ENCODE measurements at regions not wholly inside any gene's neighbourhood (a gene's known extent, or its start where the extent isn't known, plus 50 kb on each side); places are given as distances from the start of the nearest gene placed in this dataset.

DNA sequence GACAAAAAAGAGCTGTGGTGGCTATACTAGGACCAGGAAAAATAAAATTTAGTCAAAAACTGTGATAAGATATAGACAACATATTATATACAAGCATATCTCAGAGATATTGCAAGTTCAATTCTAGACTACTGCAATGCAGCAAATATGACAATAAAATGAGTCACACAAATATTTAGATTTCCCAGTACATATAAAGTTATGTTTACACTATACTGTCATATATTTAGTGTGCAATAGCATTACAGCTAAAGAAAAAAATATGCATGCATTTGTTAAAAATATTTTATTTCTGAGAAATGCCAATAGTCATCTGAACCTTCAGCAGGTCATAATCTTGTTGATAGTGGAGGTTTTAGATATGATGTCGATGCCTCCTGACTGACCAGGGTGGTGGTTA, 72.1 kb downstream of the AKR1C4 start:
- H3K9me3 Mint-ChIP-seq, result peaks cover 7% of the 10 kb centered on the region
- intact Hi-C loops (cut with micrococcal nuclease), result no loop called here
- CTCF ChIA-PET, result no interaction called here
- H3K27ac Mint-ChIP-seq, result no peak overlapping the region
- peaks cover 18% of the 10 kb centered on the region for H3K36me3 Mint-ChIP-seq (ENCODE audit: low read depth)
- no peak overlapping the region for H3K4me3 Mint-ChIP-seq
- H3K4me1 Mint-ChIP-seq (ENCODE audit: low read depth), result peaks cover 7% of the 10 kb centered on the region
- no peak for DNase-seq
- H3K27me3 Mint-ChIP-seq (ENCODE audit: low read depth), result no peaks in the 10 kb centered on the region

DNA sequence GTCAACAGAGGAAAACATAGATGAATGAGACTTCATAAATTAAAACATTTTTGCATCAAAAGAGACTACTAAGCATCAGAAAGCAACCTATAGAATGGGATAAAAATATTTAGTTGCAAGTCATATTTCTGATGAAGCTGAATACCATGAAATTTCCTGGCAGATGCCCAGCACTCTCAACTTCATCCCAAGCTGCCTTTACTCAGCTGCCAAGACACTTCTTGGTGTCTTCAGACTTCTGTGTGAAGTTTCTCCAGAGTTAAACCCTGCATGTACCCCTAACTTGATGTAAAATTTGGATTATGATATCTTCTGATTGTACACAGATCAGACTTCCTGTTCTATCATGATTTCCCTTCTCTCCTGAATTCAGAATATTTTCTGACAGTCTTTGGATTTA, 73.2 kb downstream of the AKR1C4 start:
- no peak overlapping the region for H3K27ac Mint-ChIP-seq
- no peak overlapping the region for H3K4me3 Mint-ChIP-seq
- intact Hi-C loops (cut with micrococcal nuclease), result no loop called here
- H3K36me3 Mint-ChIP-seq (ENCODE audit: low read depth), result peaks cover 17% of the 10 kb centered on the region
- DNase-seq, result no peak
- H3K4me1 Mint-ChIP-seq (ENCODE audit: low read depth), result peaks cover 7% of the 10 kb centered on the region
- CTCF ChIA-PET, result no interaction called here
- no peaks in the 10 kb centered on the region for H3K27me3 Mint-ChIP-seq (ENCODE audit: low read depth)
- H3K9me3 Mint-ChIP-seq, result peaks cover 3% of the 10 kb centered on the region

DNA sequence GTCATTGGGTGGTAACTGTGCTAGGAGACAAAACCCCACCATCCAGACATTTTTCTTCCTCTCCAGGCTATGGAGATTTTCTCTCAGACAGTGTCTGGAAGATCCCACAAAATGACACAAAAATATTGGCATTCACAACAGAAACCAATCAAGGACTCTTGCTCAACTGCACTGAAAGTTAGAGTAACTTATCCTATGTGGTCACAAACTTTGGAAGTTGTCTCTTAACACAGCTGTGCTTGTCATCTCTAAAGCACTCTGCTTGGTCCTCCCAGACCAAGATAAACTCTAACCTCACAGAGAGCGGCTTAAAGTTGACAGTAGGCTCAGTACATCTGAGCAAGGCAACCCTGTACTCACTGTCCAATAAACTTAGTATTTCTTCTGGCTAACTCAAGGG, 74.9 kb downstream of the AKR1C4 start:
- H3K9me3 Mint-ChIP-seq, result peaks cover 3% of the 10 kb centered on the region
- no peak overlapping the region for H3K27ac Mint-ChIP-seq
- intact Hi-C loops (cut with micrococcal nuclease), result no loop called here
- peaks cover 11% of the 10 kb centered on the region for H3K36me3 Mint-ChIP-seq (ENCODE audit: low read depth)
- DNase-seq, result no peak
- no peaks in the 10 kb centered on the region for H3K27me3 Mint-ChIP-seq (ENCODE audit: low read depth)
- peaks cover 7% of the 10 kb centered on the region for H3K4me1 Mint-ChIP-seq (ENCODE audit: low read depth)
- no peak overlapping the region for H3K4me3 Mint-ChIP-seq
- CTCF ChIA-PET, result interaction anchor here (0.7 kb wide), 1 partner anchor 37 kb away, joined by 3 read pairs; no protein-coding TSS in a partner anchor

DNA sequence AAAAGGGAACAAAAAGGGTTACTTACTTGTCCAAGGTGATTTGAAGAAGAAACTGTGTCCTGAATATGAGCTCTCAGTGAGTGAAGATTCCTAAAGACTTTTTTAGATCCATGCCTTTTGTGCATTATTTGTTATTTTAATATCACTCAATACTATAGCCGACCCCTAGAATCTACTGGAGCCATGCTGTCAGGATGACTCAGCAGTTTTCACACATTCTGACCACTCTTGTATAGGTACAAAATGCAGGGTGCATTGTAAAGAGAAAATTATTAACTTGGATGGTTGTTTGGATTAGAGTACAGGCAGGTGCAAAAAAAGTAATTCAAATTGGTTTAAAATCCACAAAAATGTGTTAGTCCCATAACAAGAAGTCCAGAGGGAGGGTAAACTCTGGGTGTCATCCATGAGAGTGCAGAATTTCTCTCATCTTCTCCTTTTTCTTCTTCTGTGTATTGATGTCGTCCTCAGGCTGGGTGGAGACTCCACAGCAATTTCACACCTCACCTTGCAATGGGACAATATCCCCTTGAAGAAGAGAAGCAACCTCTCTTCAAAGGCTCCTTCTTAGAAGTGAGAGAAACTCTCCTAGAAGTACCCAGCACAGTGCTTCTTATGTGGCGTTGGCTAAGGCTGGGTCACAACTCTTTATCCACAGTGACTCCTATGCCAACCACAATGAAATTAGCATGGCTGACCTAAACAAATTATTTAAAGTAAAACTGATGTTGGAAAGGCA, 75.6 kb downstream of the AKR1C4 start:
- no peak for DNase-seq
- Mint-ChIP-seq H3K36me3 (ENCODE audit: low read depth) (peaks cover 9% of the 10 kb centered on the region), H3K4me1 (ENCODE audit: low read depth) (peaks cover 7% of the 10 kb centered on the region), H3K27me3 (ENCODE audit: low read depth) (no peaks in the 10 kb centered on the region), H3K9me3 (no peaks in the 10 kb centered on the region), H3K4me3 (no peak overlapping the region), H3K27ac (no peak overlapping the region)
- CTCF ChIA-PET, result interaction anchor here (0.7 kb wide), 1 partner anchor 37 kb away, joined by 3 read pairs; no protein-coding TSS in a partner anchor
- intact Hi-C loops (cut with micrococcal nuclease), result no loop called here

DNA sequence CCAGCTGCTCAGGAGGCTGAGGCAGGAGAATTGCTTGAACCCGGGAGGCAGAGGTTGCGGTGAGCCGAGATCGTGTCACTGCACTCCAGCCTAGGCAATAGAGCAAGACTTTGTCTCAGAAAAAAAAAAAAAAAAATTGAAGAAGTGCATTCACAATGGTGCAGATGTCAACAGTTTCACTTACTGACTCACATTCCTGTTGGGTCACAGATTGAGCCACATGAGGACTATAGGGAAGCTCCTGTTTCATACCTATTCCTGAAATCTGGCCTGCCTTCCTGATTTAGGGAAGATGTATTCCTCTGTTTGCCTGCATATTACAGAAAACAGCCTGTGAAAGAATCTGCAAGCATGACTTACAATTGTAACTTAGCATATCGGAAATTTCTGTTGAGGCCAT, 78.2 kb downstream of the AKR1C4 start:
- Mint-ChIP-seq H3K27ac (no peak overlapping the region), H3K27me3 (ENCODE audit: low read depth) (no peaks in the 10 kb centered on the region), H3K4me1 (ENCODE audit: low read depth) (peaks cover 7% of the 10 kb centered on the region), H3K36me3 (ENCODE audit: low read depth) (peaks cover 15% of the 10 kb centered on the region), H3K9me3 (no peaks in the 10 kb centered on the region), H3K4me3 (no peak overlapping the region)
- CTCF ChIA-PET, result interaction anchor here (0.6 kb wide), 1 partner anchor 385 kb away, joined by 6 read pairs; no protein-coding TSS in a partner anchor
- DNase-seq, result no peak
- intact Hi-C loops (cut with micrococcal nuclease), result no loop called here

DNA sequence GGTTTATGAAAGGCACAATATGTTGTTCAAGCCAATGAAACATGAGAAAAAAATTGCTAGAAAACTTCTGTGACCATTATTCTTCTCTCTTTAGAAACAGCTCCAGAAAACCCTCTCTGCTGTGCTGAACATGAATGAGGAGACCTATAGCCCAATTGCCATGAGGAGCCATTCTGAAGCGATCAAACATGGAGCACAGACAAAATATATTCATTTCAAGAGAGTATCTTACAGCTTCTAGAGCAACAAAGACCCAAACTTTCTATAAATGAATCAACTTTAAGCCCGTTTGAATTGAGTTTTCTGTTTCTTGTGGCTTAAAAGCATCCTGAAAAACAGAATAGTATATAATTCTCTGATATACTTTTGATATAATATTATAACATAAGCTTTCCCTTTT, 83.4 kb upstream of the UCN3 start:
- DNase-seq, result no peak
- H3K4me1 Mint-ChIP-seq (ENCODE audit: low read depth), result peaks cover 31% of the 10 kb centered on the region
- peaks cover 13% of the 10 kb centered on the region for H3K36me3 Mint-ChIP-seq (ENCODE audit: low read depth)
- no peak overlapping the region for H3K4me3 Mint-ChIP-seq
- H3K27me3 Mint-ChIP-seq (ENCODE audit: low read depth), result no peaks in the 10 kb centered on the region
- no peaks in the 10 kb centered on the region for H3K9me3 Mint-ChIP-seq
- intact Hi-C loops (cut with micrococcal nuclease), result loop anchor here (5.0 kb wide), 4 partner anchors 36 to 379 kb away; no protein-coding TSS in a partner anchor
- H3K27ac Mint-ChIP-seq, result no peak overlapping the region
- CTCF ChIA-PET, result interaction anchor here (0.6 to 4.9 kb wide), 7 partner anchors 37 to 475 kb away, joined by 3 to 54 read pairs (median 4); no protein-coding TSS in a partner anchor

DNA sequence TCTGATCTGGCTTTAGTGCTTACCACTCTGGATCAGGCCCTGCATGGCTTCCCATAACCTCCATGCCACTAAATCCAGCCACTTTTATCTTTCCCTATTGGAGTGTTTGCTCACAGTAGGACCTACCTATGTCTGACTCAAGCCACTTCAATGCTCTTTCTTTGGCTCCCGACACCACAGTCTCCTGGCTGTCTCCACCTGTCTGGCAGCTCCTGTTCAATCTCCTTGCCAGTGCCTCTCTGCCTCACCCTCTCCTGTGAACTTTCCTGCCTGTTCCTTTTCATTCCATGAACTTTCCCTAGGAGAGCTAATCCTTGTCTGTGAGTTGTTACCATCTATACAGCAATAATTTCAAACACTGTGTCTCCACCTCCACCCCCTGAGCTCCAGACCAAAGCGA, 82.6 kb upstream of the UCN3 start:
- no peak overlapping the region for H3K4me3 Mint-ChIP-seq
- no peaks in the 10 kb centered on the region for H3K9me3 Mint-ChIP-seq
- intact Hi-C loops (cut with micrococcal nuclease), result loop anchor here (2.0 to 5.0 kb wide), 5 partner anchors 35 to 380 kb away; partner anchors contain the start of gene AKR1C3
- H3K36me3 Mint-ChIP-seq (ENCODE audit: low read depth), result peaks cover 11% of the 10 kb centered on the region
- peaks cover 34% of the 10 kb centered on the region for H3K4me1 Mint-ChIP-seq (ENCODE audit: low read depth)
- no peak for DNase-seq
- CTCF ChIA-PET, result interaction anchor here (1.0 to 4.9 kb wide), 7 partner anchors 22 to 447 kb away, joined by 3 to 54 read pairs (median 4); no protein-coding TSS in a partner anchor
- no peak overlapping the region for H3K27ac Mint-ChIP-seq
- H3K27me3 Mint-ChIP-seq (ENCODE audit: low read depth), result no peaks in the 10 kb centered on the region

DNA sequence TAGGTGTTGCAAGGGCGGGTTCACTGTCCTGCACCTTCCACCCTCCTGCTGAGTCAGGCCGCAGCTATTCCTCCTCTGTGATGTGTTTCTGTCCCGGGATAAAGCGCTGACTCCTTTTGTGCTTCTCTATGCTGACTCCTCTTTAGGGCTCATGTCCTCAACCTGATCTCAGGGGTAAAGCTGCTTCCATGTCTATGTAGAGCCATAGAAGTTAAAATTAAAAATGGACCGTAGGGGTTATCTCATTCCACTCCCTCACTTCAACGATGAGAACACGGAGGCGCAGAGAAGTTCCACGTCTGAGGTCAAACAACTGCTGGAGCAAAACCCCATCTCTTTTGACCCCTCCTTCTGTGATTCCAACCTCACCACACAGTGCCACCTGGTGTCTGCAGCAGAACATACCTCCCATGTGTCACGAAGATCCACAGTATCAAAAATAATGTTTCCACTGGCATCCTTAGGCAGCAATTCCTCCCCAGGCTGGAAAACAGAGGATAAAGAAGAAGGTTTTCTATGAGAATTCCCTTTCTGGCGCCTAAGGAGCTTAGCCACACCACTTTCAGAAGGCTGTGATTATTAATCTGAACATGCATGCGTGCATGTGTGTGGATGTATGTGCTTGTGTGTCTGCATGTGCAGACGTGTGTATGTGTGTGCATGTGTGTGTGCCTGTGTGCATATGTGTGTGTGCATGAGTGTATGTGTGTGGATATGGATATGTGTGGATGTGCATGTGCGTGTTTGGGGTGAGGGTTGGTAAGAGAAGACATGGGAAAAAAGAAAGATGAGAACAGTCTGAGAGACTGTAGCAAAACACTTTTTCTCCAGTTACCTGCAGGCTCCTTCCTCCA, 81.2 kb upstream of the UCN3 start:
- H3K27me3 Mint-ChIP-seq (ENCODE audit: low read depth), result no peaks in the 10 kb centered on the region
- intact Hi-C loops (cut with micrococcal nuclease), result loop anchor here (1.0 to 5.0 kb wide), 9 partner anchors 8 to 434 kb away; partner anchors contain the start of gene AKR1C3
- no peaks in the 10 kb centered on the region for H3K9me3 Mint-ChIP-seq
- H3K4me1 Mint-ChIP-seq (ENCODE audit: low read depth), result peaks cover 38% of the 10 kb centered on the region
- peak; percentile 83 for DNase-seq
- peak overlapping the region; percentile 72 for H3K27ac Mint-ChIP-seq
- no peak overlapping the region for H3K4me3 Mint-ChIP-seq
- H3K36me3 Mint-ChIP-seq (ENCODE audit: low read depth), result peaks cover 6% of the 10 kb centered on the region
- CTCF ChIA-PET, result interaction anchor here (0.6 to 4.9 kb wide), 11 partner anchors 11 to 447 kb away, joined by 3 to 54 read pairs (median 3); no protein-coding TSS in a partner anchor

DNA sequence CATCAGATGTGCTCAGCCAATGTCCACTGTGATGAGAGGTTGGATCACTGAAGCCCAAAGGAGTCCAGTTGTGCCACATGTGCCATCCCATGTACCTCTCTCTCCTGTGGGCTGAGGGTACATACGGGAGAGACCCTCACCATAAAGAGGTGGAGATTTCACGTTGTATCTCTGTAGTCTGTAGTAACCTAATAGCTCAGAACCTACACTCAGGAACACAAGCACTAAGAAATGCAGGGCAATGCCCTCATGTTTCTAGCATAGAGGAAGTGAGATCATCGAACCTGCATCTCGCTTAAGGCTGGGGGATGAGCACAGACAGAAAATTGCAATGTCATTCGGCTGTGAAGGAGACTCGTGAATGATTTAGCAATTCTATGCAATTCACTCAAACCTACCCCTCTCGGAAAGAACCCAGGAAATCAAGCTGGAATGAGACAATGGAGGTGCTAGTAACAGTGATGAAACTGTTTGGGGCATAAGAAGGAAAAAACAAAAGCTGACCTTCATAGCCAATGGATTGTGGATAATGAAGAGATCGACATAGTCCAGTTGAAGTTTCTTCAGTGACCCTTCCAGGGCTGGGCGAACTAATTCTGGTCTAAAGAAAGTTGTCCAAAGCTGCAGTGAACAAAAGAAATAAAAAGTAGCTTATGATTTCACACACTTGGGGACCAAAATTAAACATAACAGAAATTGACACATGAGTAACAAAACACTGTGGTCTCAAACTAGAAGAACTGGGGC, 80.3 kb upstream of the UCN3 start:
- Mint-ChIP-seq H3K4me1 (ENCODE audit: low read depth) (peaks cover 45% of the 10 kb centered on the region), H3K36me3 (ENCODE audit: low read depth) (peaks cover 6% of the 10 kb centered on the region), H3K9me3 (peaks cover 3% of the 10 kb centered on the region), H3K4me3 (peak overlapping the region; percentile 49), H3K27ac (peak overlapping the region; percentile 72), H3K27me3 (ENCODE audit: low read depth) (no peaks in the 10 kb centered on the region)
- peak; percentile 60 for DNase-seq
- intact Hi-C loops (cut with micrococcal nuclease), result loop anchor here (1.0 to 5.0 kb wide), 6 partner anchors 33 to 382 kb away; no protein-coding TSS in a partner anchor
- CTCF ChIA-PET, result interaction anchor here (0.9 to 4.9 kb wide), 8 partner anchors 10 to 448 kb away, joined by 3 to 54 read pairs (median 4); no protein-coding TSS in a partner anchor

DNA sequence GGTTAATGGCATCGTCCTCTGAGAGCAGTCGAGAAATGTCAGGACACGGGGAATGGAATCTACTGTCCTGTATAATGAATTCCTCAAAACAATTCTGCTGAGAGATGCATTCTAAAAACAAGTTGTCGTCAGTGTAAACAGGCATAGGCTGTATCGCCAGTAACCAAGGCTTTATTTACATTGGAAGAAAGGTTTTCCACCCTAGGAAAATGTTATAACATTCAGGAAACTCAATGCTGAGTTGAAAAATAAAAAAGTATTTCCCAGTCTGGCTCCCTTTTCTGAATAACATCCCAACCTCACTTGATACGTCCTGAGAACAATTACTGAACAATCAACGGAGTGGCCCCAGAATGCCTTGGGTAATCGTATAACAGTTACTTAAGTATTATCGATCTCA, 79.6 kb upstream of the UCN3 start:
- H3K27ac Mint-ChIP-seq, result no peak overlapping the region
- DNase-seq, result no peak
- H3K4me3 Mint-ChIP-seq, result no peak overlapping the region
- CTCF ChIA-PET, result interaction anchor here (0.9 to 4.9 kb wide), 4 partner anchors 9 to 434 kb away, joined by 3 to 54 read pairs (median 4); no protein-coding TSS in a partner anchor
- H3K36me3 Mint-ChIP-seq (ENCODE audit: low read depth), result peaks cover 2% of the 10 kb centered on the region
- H3K4me1 Mint-ChIP-seq (ENCODE audit: low read depth), result peaks cover 49% of the 10 kb centered on the region
- intact Hi-C loops (cut with micrococcal nuclease), result no loop called here
- H3K27me3 Mint-ChIP-seq (ENCODE audit: low read depth), result no peaks in the 10 kb centered on the region
- H3K9me3 Mint-ChIP-seq, result peaks cover 5% of the 10 kb centered on the region

DNA sequence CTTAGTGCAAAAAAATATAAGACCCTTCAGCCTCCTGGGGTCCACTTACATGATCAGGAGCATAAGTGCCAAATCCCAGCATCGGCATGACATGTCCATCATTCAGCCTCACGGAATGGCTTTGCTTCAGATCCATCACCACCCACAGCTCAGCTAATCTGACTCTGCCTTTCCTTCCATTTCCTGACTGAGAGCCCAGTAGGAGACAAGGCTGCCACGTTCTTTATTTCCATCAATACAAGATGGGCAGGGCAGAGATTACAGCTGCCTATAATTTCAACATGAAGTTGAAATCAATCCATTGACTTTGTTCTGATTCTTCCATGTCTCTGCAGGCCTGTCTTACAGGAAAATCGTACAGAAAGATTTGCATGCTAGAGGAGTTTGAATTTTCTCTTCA, 76.4 kb upstream of the UCN3 start:
- peaks cover 5% of the 10 kb centered on the region for H3K9me3 Mint-ChIP-seq
- CTCF ChIA-PET, result interaction anchor here (0.6 to 0.8 kb wide), 3 partner anchors 147 to 448 kb away, joined by 3 read pairs; no protein-coding TSS in a partner anchor
- no peak overlapping the region for H3K27ac Mint-ChIP-seq
- no peaks in the 10 kb centered on the region for H3K27me3 Mint-ChIP-seq (ENCODE audit: low read depth)
- H3K36me3 Mint-ChIP-seq (ENCODE audit: low read depth), result peaks cover 2% of the 10 kb centered on the region
- intact Hi-C loops (cut with micrococcal nuclease), result no loop called here
- H3K4me3 Mint-ChIP-seq, result no peak overlapping the region
- DNase-seq, result no peak
- peaks cover 59% of the 10 kb centered on the region for H3K4me1 Mint-ChIP-seq (ENCODE audit: low read depth)

Measured in activated naive CD4-positive, alpha-beta T cell treated with anti-CD3 and anti-CD28 coated beads for 36 hours (primary cell).